Tibial nerve (tissue), 4 donors: ENCODE measurements at regions not wholly inside any gene's neighbourhood (a gene's known extent, or its start where the extent isn't known, plus 50 kb on each side); places are given as distances from the start of the nearest gene placed in this dataset.

Experiments used
- DNase-seq, 2 donors: peaks; one replicate each; pipeline ENCODE4 v3.0.0-alpha.2; 2019; ENCODE audit warnings: low spot score in 2 of 2
- H3K27ac ChIP-seq, 4 donors: fragments of 200-600 bp; sonication (generic) in 3 of 4; one replicate each; pipeline ENCODE4 v1.5.1; 2017 to 2019; ENCODE audit warnings: mild to moderate bottlenecking in 1 of 4
- H3K27me3 ChIP-seq, 2 donors: fragments of 200-600 bp; sonication (generic) in 1 of 2; one replicate each; pipeline versions ENCODE4 v1.5.1 to v1.6.0; 2017 to 2019
- H3K36me3 ChIP-seq, 3 donors: fragments of 200-600 bp; sonication (generic); one replicate each; pipeline ENCODE4 v1.5.1; 2018 to 2019
- H3K4me1 ChIP-seq, 4 donors: fragments of 200-600 bp; sonication (generic) in 3 of 4; one replicate each; pipeline ENCODE4 v1.5.1; 2017 to 2019
- H3K4me3 ChIP-seq, 4 donors: fragments of 200-600 bp; sonication (generic) in 3 of 4; one replicate each; pipeline ENCODE4 v1.5.1; 2017 to 2019; ENCODE audit warnings: mild to moderate bottlenecking in 1 of 4, moderate library complexity in 1 of 4
- H3K9me3 ChIP-seq, 4 donors: fragments of 200-600 bp; sonication (generic) in 3 of 4; one replicate each; pipeline ENCODE4 v1.5.1; 2017 to 2019
- CTCF ChIP-seq, 5 experiments: fragments of 200-600 bp in 3 of 5; fragments of 450-650 bp in 2 of 5; sonication (generic) in 3 of 5; IDR thresholded peaks; one replicate each; pipeline ENCODE4 v1.5.1; 2016 to 2019; ENCODE audit warnings: antibody characterized with exemption in 5 of 5, mild to moderate bottlenecking in 3 of 5, moderate library complexity in 2 of 5
- EP300 ChIP-seq, 2 donors: sonication (generic); formaldehyde crosslinking; IDR thresholded peaks; one replicate each; pipeline ENCODE4 v1.6.1; 2017; ENCODE audit warnings: antibody characterized with exemption in 2 of 2, mild to moderate bottlenecking in 1 of 2
- POLR2A ChIP-seq, 2 donors: fragments of 450-650 bp; IDR thresholded peaks; one replicate each; pipeline ENCODE4 v1.6.1; 2017; ENCODE audit warnings: antibody characterized with exemption in 2 of 2, mild to moderate bottlenecking in 2 of 2, moderate library complexity in 2 of 2
- WGBS, 2 donors: methylation state at CpG; one replicate each; pipeline ENCODE4 v1.1.5; 2018; 5-methylcytosine and 5-hydroxymethylcytosine counted together

- H3K27ac ChIP-seq = no peak overlapping the region
- H3K36me3 ChIP-seq = no peaks in the 10 kb centered on the region
- WGBS, 2 donors = 20 to 41% methylated on average over 1 of the region's 1 CpG
- no peak overlapping the region for H3K4me3 ChIP-seq
- H3K9me3 ChIP-seq = peaks cover 0 to 22% (median 3%) of the 10 kb centered on the region in 4 donors
- no peak for TF ChIP-seq POLR2A (IDR thresholded peaks at IDR 0.05)
- TF ChIP-seq EP300 (IDR thresholded peaks at IDR 0.05) = no peak
- TF ChIP-seq CTCF (IDR thresholded peaks at IDR 0.05) = no peak
- DNase-seq = no peak
- H3K4me1 ChIP-seq = peaks cover 0 to 7% (median 0%) of the 10 kb centered on the region in 4 donors
- H3K27me3 ChIP-seq = no peaks in the 10 kb centered on the region
Measured at GRCh38 chr5:118653872-118654271, 334.5 kb downstream of the DTWD2 start.

- 84 to 85% methylated on average over 1 of the region's 1 CpG for WGBS, 2 donors
- TF ChIP-seq CTCF (IDR thresholded peaks at IDR 0.05) = no peak
- Histone ChIP-seq H3K4me1 (peaks cover 0 to 7% (median 0%) of the 10 kb centered on the region in 4 donors), H3K27ac (no peak overlapping the region), H3K36me3 (no peaks in the 10 kb centered on the region), H3K4me3 (no peak overlapping the region), H3K9me3 (peaks cover 0 to 17% (median 3%) of the 10 kb centered on the region in 4 donors), H3K27me3 (no peaks in the 10 kb centered on the region)
- DNase-seq = no peak
Measured at GRCh38 chr5:118653183-118653582, 335.2 kb downstream of the DTWD2 start.

GRCh38 chr5:118651002-118651401 lies 337.3 kb downstream of the DTWD2 start:
- H3K4me3 ChIP-seq = no peak overlapping the region
- H3K27me3 ChIP-seq = no peaks in the 10 kb centered on the region
- no peak overlapping the region for H3K27ac ChIP-seq
- DNase-seq = no peak
- WGBS, 2 donors = 92 to 93% methylated on average over 3 of the region's 3 CpGs
- peaks cover 0 to 7% (median 0%) of the 10 kb centered on the region in 4 donors for H3K4me1 ChIP-seq
- H3K9me3 ChIP-seq = no peaks in the 10 kb centered on the region
- TF ChIP-seq EP300 (IDR thresholded peaks at IDR 0.05) (no peak), CTCF (IDR thresholded peaks at IDR 0.05) (no peak), POLR2A (IDR thresholded peaks at IDR 0.05) (no peak)
- H3K36me3 ChIP-seq = no peaks in the 10 kb centered on the region

GRCh38 chr5:118647587-118647986 lies 340.8 kb downstream of the DTWD2 start:
- H3K4me3 ChIP-seq = no peak overlapping the region
- no peaks in the 10 kb centered on the region for H3K36me3 ChIP-seq
- no peak overlapping the region for H3K27ac ChIP-seq
- H3K9me3 ChIP-seq = no peaks in the 10 kb centered on the region
- TF ChIP-seq EP300 (IDR thresholded peaks at IDR 0.05) (no peak), POLR2A (IDR thresholded peaks at IDR 0.05) (no peak), CTCF (IDR thresholded peaks at IDR 0.05) (no peak)
- WGBS, 2 donors = 70 to 82% methylated on average over 7 of the region's 7 CpGs
- no peaks in the 10 kb centered on the region for H3K27me3 ChIP-seq
- no peak for DNase-seq
- H3K4me1 ChIP-seq = no peaks in the 10 kb centered on the region

- H3K4me3 ChIP-seq = no peak overlapping the region
- no peaks in the 10 kb centered on the region for H3K36me3 ChIP-seq
- no peak overlapping the region for H3K27ac ChIP-seq
- no peaks in the 10 kb centered on the region for H3K27me3 ChIP-seq
- no peak for TF ChIP-seq CTCF (IDR thresholded peaks at IDR 0.05)
- TF ChIP-seq EP300 (IDR thresholded peaks at IDR 0.05) = no peak
- TF ChIP-seq POLR2A (IDR thresholded peaks at IDR 0.05) = no peak
- H3K9me3 ChIP-seq = peaks cover 0 to 3% (median 0%) of the 10 kb centered on the region in 4 donors
- DNase-seq = no peak
- no peaks in the 10 kb centered on the region for H3K4me1 ChIP-seq
- WGBS, 2 donors = 61 to 84% methylated on average over 6 of the region's 6 CpGs
Measured at GRCh38 chr5:118646917-118647316, 341.4 kb downstream of the DTWD2 start.
